HCT116 (cell line): ENCODE measurements at regions not wholly inside any gene's neighbourhood (a gene's known extent, or its start where the extent isn't known, plus 50 kb on each side); places are given as distances from the start of the nearest gene placed in this dataset.

Experiments
- EZH2 ChIP-seq: fragments of 200-600 bp; sonication (generic); IDR thresholded peaks from 2 replicates; pipeline ENCODE4 v1.6.1; 2017; ENCODE audit warnings: antibody characterized with exemption, mixed run types
- POLR2AphosphoS5 ChIP-seq: IDR thresholded peaks from 2 replicates; pipeline ENCODE4 v1.6.1; 2011; ENCODE audit warnings: mild to moderate bottlenecking, low read depth, low read length, moderate library complexity

GRCh38 chr1:113205980-113206766 is 133.2 kb downstream of the LRIG2 start:
- TF ChIP-seq EZH2 (no peak), POLR2AphosphoS5 (no peak)
